LNCaP clone FGC (cell line): ENCODE measurements at regions not wholly inside any gene's neighbourhood (a gene's known extent, or its start where the extent isn't known, plus 50 kb on each side); places are given as distances from the start of the nearest gene placed in this dataset.

Source experiments
- DNase-seq: peaks from one replicate; pipeline ENCODE4 v3.0.0-alpha.2; 2011; ENCODE audit warnings: low read depth
- H3K4me3 ChIP-seq: 2 replicates; pipeline ENCODE4 v1.5.1; 2011; ENCODE audit warnings: mild to moderate bottlenecking, low read depth, low read length, control low read depth
- TF ChIP-seq, protein P1 (sequence below): IDR thresholded peaks from 2 replicates; pipeline ENCODE4 v1.5.1; 2012; ENCODE audit warnings: mild to moderate bottlenecking; ENCODE audit not compliant: control insufficient read depth, insufficient read depth; ENCODE audit errors: extremely low read depth

DNA sequence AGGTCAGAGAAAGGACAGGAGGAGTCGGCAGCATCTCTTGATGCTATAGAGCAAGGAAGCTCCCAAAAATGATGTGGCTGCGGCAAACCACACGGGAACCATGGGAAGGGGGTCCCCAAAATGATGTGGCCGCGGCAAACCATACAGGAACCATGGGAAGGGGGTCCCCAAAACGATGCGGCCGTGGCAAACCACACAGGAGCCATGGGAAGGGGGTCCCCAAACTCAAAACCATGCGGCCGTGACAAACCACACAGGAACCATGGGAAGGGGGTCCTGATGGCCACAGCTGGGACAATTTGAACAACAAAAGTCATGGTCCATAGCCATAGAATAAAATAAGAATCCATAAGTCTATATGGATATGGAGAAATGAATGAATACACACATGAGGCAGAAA is 58.4 kb upstream of the GLI2 start:
- TF ChIP-seq, protein P1, sequence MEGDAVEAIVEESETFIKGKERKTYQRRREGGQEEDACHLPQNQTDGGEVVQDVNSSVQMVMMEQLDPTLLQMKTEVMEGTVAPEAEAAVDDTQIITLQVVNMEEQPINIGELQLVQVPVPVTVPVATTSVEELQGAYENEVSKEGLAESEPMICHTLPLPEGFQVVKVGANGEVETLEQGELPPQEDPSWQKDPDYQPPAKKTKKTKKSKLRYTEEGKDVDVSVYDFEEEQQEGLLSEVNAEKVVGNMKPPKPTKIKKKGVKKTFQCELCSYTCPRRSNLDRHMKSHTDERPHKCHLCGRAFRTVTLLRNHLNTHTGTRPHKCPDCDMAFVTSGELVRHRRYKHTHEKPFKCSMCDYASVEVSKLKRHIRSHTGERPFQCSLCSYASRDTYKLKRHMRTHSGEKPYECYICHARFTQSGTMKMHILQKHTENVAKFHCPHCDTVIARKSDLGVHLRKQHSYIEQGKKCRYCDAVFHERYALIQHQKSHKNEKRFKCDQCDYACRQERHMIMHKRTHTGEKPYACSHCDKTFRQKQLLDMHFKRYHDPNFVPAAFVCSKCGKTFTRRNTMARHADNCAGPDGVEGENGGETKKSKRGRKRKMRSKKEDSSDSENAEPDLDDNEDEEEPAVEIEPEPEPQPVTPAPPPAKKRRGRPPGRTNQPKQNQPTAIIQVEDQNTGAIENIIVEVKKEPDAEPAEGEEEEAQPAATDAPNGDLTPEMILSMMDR: no peak
- H3K4me3 ChIP-seq: no peak overlapping the region
- no peak for DNase-seq

DNA sequence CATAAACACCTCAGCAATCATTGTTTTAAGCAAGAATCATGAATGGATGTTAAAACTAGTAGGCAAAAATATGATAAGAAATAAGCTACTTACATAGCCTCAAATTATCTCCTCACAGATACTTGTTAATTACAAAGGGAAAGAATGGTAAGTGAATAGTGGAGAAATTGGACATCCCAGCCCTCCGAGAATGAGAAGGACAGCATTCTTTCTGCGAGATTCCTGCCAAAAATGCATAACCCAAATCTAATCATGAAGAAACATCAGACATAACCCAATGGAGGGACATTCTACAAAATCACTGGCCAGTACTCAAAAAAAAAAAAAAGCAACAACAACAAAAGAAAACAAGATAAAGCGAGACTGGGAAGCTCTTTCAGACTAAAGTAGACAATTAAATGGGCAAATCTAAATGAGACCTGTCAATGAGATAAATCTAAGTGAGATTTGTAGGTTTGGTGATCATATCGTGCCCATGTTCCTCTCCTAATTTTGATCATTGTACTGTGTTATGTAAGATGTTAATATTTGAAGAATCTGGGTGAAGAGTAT is 57.9 kb upstream of the GLI2 start:
- no peak overlapping the region for H3K4me3 ChIP-seq
- DNase-seq: no peak
- TF ChIP-seq, protein P1: no peak

DNA sequence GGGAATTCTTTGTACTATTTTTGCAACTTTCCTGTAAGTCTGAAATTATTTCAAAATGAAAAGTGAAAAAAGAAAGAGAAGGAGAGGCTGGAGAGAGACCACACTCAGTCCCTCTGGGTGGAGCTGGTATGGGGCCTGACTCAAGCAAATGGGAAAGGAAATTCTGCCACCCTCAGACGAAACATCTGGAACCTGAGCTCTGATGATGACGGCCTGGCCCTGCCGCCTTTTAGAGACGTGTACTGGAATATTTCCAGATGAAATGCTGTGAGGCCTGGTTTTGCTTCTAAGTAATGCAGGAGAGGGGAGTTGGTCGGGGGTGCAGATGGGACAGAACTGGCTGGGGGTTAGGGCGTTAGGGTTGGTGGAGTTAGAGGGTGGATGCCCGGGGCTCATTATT is 57.4 kb upstream of the GLI2 start:
- DNase-seq: no peak
- no peak overlapping the region for H3K4me3 ChIP-seq
- TF ChIP-seq, protein P1: no peak

- TF ChIP-seq, protein P1: no peak
Observed at GRCh38 chr2:120678926-120679325, 56.7 kb upstream of the GLI2 start.

GRCh38 chr2:120679526-120679925 is 56.1 kb upstream of the GLI2 start:
- no peak overlapping the region for H3K4me3 ChIP-seq
- TF ChIP-seq, protein P1: no peak
- DNase-seq: no peak

More at GRCh38 chr2:120678926-120679325, 56.7 kb upstream of the GLI2 start:
- DNase-seq: no peak
- H3K4me3 ChIP-seq: no peak overlapping the region

DNA sequence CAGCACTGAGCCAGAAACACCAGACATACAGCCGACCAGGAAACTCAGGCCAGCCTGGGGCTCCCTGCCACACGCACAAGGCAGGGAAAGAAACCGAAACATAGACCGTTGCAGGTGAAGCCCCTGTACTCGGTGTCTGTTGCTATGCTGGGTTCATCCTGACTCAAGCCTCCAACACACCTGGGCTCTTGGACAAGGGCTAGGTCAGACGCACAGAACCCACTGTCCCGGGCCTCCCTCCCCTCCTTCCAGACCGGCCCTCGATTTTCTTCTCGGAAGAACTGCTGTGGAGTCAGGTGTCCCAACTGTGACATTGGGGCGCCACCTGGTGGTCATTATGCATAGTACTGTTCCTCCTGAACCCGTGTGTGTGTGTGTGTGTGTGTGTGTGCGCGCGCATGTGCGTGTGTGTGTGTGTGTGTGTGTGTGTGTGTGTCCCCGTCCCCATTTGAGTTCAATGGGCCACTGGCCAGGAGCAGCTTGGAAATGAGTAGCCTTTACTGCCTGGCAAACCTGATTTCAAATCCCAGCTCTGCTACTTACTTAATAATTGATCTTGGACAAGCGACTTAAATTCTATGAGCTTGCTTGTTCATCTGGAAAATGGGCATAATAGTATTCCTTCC is 55.4 kb upstream of the GLI2 start:
- TF ChIP-seq, protein P1: peak; percentile 80

DNA sequence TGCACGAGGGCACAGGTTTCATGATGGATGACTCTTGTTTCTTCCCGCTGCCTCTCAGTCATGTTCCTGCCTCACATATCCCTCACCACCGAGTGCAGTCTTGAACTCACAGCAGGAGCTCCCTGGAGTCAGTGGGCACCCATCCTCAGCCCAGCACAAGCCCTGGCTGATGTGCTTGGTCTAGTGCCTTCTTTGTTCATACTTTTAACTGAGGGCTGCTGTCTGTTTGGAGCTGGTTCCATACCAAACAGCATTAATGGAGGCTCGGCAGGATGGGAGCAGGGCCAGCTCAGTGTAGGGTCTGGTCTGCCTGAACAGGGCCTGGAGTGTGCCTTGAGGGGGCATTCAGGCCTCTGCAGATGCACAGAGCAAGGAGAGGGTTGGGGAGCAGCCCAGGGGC is 54.5 kb upstream of the GLI2 start:
- H3K4me3 ChIP-seq: no peak overlapping the region
- TF ChIP-seq, protein P1: no peak
- DNase-seq: no peak

More for the DNA sequence above, 55.4 kb upstream of the GLI2 start:
- peak; percentile 68 for DNase-seq
- H3K4me3 ChIP-seq: no peak overlapping the region
